IMR-90 (cell line): ENCODE measurements at regions not wholly inside any gene's neighbourhood (a gene's known extent, or its start where the extent isn't known, plus 50 kb on each side); places are given as distances from the start of the nearest gene placed in this dataset.

Experiments used
- ATAC-seq: fragments of 200-7000 bp; cut with Tn5 transposase; 2 replicates; pipeline ENCODE4 v1.9.1; 2020; ENCODE audit warnings: low read depth, mild to moderate bottlenecking, moderate library complexity
- BruUV-seq: library from RNA; stranded (reverse); fragments of 400-500 nt; replicated peaks from 2 replicates; lab custom pipeline; 2021; lab: Mats Ljungman, UMichigan
- CTCF ChIA-PET: fragments of 300-600 bp; formaldehyde crosslinking; extraction: SDS; loops from one replicate; lab custom pipeline; 2021; ENCODE audit warnings: antibody characterized with exemption; lab: Yijun Ruan, JAX
- POLR2A ChIA-PET: fragments of 300-600 bp; sonication (Branson Sonifier 250); formaldehyde crosslinking; loops from one replicate; lab custom pipeline; 2022; ENCODE audit warnings: antibody characterized with exemption; ENCODE audit not compliant: unreplicated experiment; lab: Charles Lee
- DNase-seq: peaks from one replicate; pipeline ENCODE4 v3.0.0; 2013
- H2AFZ ChIP-seq: replicated peaks from 2 replicates; pipeline ENCODE3; 2013; ENCODE audit warnings: low read length, mild to moderate bottlenecking; ENCODE audit not compliant: poor library complexity
- H2AK5ac ChIP-seq: 2 replicates; pipeline ENCODE4 v1.6.1; 2013; ENCODE audit warnings: low read depth, low read length, inconsistent platforms
- H2AK9ac ChIP-seq: replicated peaks from 2 replicates; pipeline ENCODE3; 2013; ENCODE audit warnings: mild to moderate bottlenecking, low read depth, low read length, moderate library complexity; ENCODE audit not compliant: poor library complexity
- H2BK120ac ChIP-seq: 2 replicates; pipeline ENCODE4 v1.6.1; 2013; ENCODE audit warnings: low read depth, low read length, inconsistent platforms
- H2BK15ac ChIP-seq: 3 replicates; pipeline ENCODE4 v1.6.1; 2013; ENCODE audit warnings: low read depth, low read length, inconsistent platforms
- H2BK20ac ChIP-seq: 2 replicates; pipeline ENCODE4 v1.6.1; 2013; ENCODE audit warnings: low read depth, mild to moderate bottlenecking, inconsistent platforms, low read length, moderate library complexity
- H2BK5ac ChIP-seq: 2 replicates; pipeline ENCODE4 v1.6.1; 2013; ENCODE audit warnings: mild to moderate bottlenecking, low read depth, low read length, inconsistent platforms; ENCODE audit not compliant: poor library complexity, severe bottlenecking
- H3K14ac ChIP-seq: replicated peaks from 2 replicates; pipeline ENCODE4 v1.6.1; 2013; ENCODE audit warnings: low read depth, low read length, inconsistent platforms
- H3K18ac ChIP-seq: 2 replicates; pipeline ENCODE4 v1.6.1; 2013; ENCODE audit warnings: low read depth, low read length, control low read depth
- H3K23ac ChIP-seq: 2 replicates; pipeline ENCODE4 v1.6.1; 2013; ENCODE audit warnings: low read depth, low read length, inconsistent platforms
- H3K27ac ChIP-seq: 2 replicates; pipeline ENCODE4 v1.5.1; 2013; ENCODE audit warnings: mild to moderate bottlenecking, control low read depth, low read length; ENCODE audit not compliant: insufficient read depth
- H3K27me3 ChIP-seq: 2 replicates; pipeline ENCODE4 v1.6.1; 2013; ENCODE audit warnings: low read length; ENCODE audit not compliant: control insufficient read depth, insufficient read depth
- H3K36me3 ChIP-seq: 2 replicates; pipeline ENCODE4 v1.6.1; 2013; ENCODE audit warnings: low read length, mixed read lengths; ENCODE audit not compliant: control insufficient read depth, insufficient read depth
- H3K4ac ChIP-seq: 2 replicates; pipeline ENCODE4 v1.6.1; 2013; ENCODE audit warnings: low read depth, low read length, inconsistent platforms
- H3K4me1 ChIP-seq: 2 replicates; pipeline ENCODE4 v1.6.1; 2013; ENCODE audit warnings: low read length, mixed read lengths; ENCODE audit not compliant: control insufficient read depth, insufficient read depth
- H3K4me2 ChIP-seq: 2 replicates; pipeline ENCODE4 v1.6.1; 2013; ENCODE audit warnings: low read depth, mild to moderate bottlenecking, control low read depth, low read length, moderate library complexity
- H3K4me3 ChIP-seq: 2 replicates; pipeline ENCODE4 v1.5.1; 2013; ENCODE audit warnings: low read depth, mild to moderate bottlenecking, control low read depth, low read length, moderate library complexity; ENCODE audit not compliant: insufficient read depth
- H3K56ac ChIP-seq: 2 replicates; pipeline ENCODE4 v1.6.1; 2013; ENCODE audit warnings: low read length, inconsistent platforms; ENCODE audit not compliant: insufficient read depth; ENCODE audit errors: extremely low read depth
- H3K79me1 ChIP-seq, 2 experiments: 2 replicates each; pipeline ENCODE4 v1.6.1; 2013; ENCODE audit warnings: low read length in 2 of 2, inconsistent platforms in 1 of 2, low read depth in 1 of 2
- H3K9ac ChIP-seq: 2 replicates; pipeline ENCODE4 v1.6.1; 2013; ENCODE audit warnings: low read depth, low read length, control low read depth
- H3K9me1 ChIP-seq: 2 replicates; pipeline ENCODE4 v1.6.1; 2013; ENCODE audit warnings: low read length, inconsistent platforms; ENCODE audit not compliant: insufficient read depth
- H3K9me3 ChIP-seq: 2 replicates; pipeline ENCODE4 v1.6.1; 2013; ENCODE audit warnings: low read length; ENCODE audit not compliant: control insufficient read depth, insufficient read depth
- H4K20me1 ChIP-seq: 2 replicates; pipeline ENCODE4 v1.6.1; 2013; ENCODE audit warnings: low read length, inconsistent platforms; ENCODE audit not compliant: insufficient read depth
- H4K5ac ChIP-seq: 2 replicates; pipeline ENCODE4 v1.6.1; 2013; ENCODE audit warnings: mild to moderate bottlenecking, low read depth, low read length, control low read depth
- H4K8ac ChIP-seq, 2 experiments: 2 replicates each; pipeline ENCODE4 v1.6.1; 2013; ENCODE audit warnings: low read depth in 2 of 2, low read length in 2 of 2, control low read depth in 1 of 2, inconsistent platforms in 1 of 2
- H4K91ac ChIP-seq: 2 replicates; pipeline ENCODE4 v1.6.1; 2013; ENCODE audit warnings: low read depth, low read length, inconsistent platforms; ENCODE audit not compliant: insufficient read depth
- CEBPB ChIP-seq: IDR thresholded peaks from 2 replicates; pipeline ENCODE4 v1.6.1; 2012; ENCODE audit warnings: low read depth, low read length, improper control_type of control experiment
- CHD1 ChIP-seq: IDR thresholded peaks from 2 replicates; pipeline ENCODE4 v1.6.1; 2012; ENCODE audit warnings: low read depth, low read length, improper control_type of control experiment
- FOS ChIP-seq: fragments of 150-350 bp; IDR thresholded peaks from 2 replicates; pipeline ENCODE4 v1.6.1; 2016; ENCODE audit warnings: low read depth, low read length
- MAFK ChIP-seq: IDR thresholded peaks from 2 replicates; pipeline ENCODE4 v1.6.1; 2012; ENCODE audit warnings: low read depth, low read length, improper control_type of control experiment
- MAZ ChIP-seq: IDR thresholded peaks from 2 replicates; pipeline ENCODE4 v1.6.1; 2012; ENCODE audit warnings: low read depth, mild to moderate bottlenecking, low read length, improper control_type of control experiment, moderate library complexity, borderline replicate concordance
- MXI1 ChIP-seq: IDR thresholded peaks from 2 replicates; pipeline ENCODE4 v1.6.1; 2012; ENCODE audit warnings: low read depth, mild to moderate bottlenecking, low read length, moderate library complexity, borderline replicate concordance
- NFE2L2 ChIP-seq: fragments of 150-350 bp; IDR thresholded peaks from 2 replicates; pipeline ENCODE4 v1.6.1; 2016; ENCODE audit warnings: low read depth, mild to moderate bottlenecking, low read length
- POLR2A ChIP-seq: IDR thresholded peaks from 2 replicates; pipeline ENCODE4 v1.6.1; 2012; ENCODE audit warnings: mild to moderate bottlenecking, low read depth, low read length
- RAD21 ChIP-seq: IDR thresholded peaks from 2 replicates; pipeline ENCODE4 v1.6.1; 2012; ENCODE audit warnings: low read length, improper control_type of control experiment
- RCOR1 ChIP-seq: IDR thresholded peaks from 2 replicates; pipeline ENCODE4 v1.6.1; 2012; ENCODE audit warnings: mild to moderate bottlenecking, low read length, improper control_type of control experiment; ENCODE audit not compliant: insufficient replicate concordance
- RFX5 ChIP-seq: IDR thresholded peaks from 2 replicates; pipeline ENCODE4 v1.8.0; 2012; ENCODE audit warnings: low read depth, mild to moderate bottlenecking, low read length, moderate library complexity
- SMC3 ChIP-seq: fragments of 150-350 bp; IDR thresholded peaks from 2 replicates; pipeline ENCODE4 v1.6.1; 2016; ENCODE audit warnings: low read depth, mild to moderate bottlenecking, antibody characterized with exemption, low read length, moderate library complexity
- USF2 ChIP-seq: fragments of 150-350 bp; IDR thresholded peaks from 2 replicates; pipeline ENCODE4 v1.6.1; 2017; ENCODE audit warnings: mild to moderate bottlenecking, antibody characterized with exemption, low read length, low read depth
- WGBS, 2 experiments: methylation state at CpG; one replicate each; pipeline versions ENCODE4 v1.1.5 to v1.1.7; 2013; ENCODE audit warnings: missing lambda C conversion rate in 2 of 2; ENCODE audit not compliant: insufficient read length in 1 of 2; ENCODE audit errors: extremely low coverage in 2 of 2; 5-methylcytosine and 5-hydroxymethylcytosine counted together
- dilution Hi-C: fragments of 300-500 bp; cut with HindIII; formaldehyde crosslinking; loops from one replicate; pipeline ENCODE4 v1.14.3; 2018; ENCODE audit warnings: low sequenced_read_pairs; ENCODE audit not compliant: unreplicated experiment
- in situ Hi-C: fragments of 300-500 bp; cut with MboI; formaldehyde crosslinking; loops from 3 replicates; pipeline ENCODE4 v1.14.3; 2019; ENCODE audit warnings: low sequenced_read_pairs, inconsistent platforms, mixed read lengths
- intact Hi-C: fragments of 100-400 bp; cut with micrococcal nuclease; formaldehyde crosslinking; loops from 2 replicates; pipeline ENCODE4 v1.10.0; 2022
- TF ChIP-seq, protein P1 (sequence below): fragments of 150-350 bp; IDR thresholded peaks from 2 replicates; pipeline ENCODE4 v1.6.1; 2016; ENCODE audit warnings: low read depth, mild to moderate bottlenecking, low read length, moderate library complexity, borderline replicate concordance
- TF ChIP-seq, protein P2 (sequence below): conservative IDR thresholded peaks from 2 replicates; pipeline ENCODE4 v1.5.1; 2012; ENCODE audit warnings: mild to moderate bottlenecking, low read depth, low read length, improper control_type of control experiment

DNA sequence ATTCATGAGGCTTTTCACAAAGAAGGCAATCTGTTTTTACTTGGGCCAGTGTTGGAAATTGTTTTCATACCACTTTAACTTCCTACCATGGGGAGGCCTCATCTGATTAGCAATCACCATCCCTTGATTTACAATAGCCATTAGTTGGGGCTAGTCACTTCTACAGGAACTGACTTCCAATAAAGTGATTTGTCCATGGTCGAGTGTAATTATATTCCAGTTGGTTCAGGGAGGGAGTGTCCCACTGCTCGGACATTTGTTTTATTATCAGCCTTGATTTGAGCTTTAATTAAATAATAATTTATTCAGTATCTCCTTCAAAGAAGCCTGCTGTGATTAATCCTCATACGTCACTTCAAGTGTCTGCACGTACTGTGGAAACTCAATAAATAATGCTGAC, 233.9 kb upstream of the CNTNAP5 start:
- Histone ChIP-seq H2BK120ac (no peak overlapping the region), H4K91ac (no peak overlapping the region), H3K4ac (no peak overlapping the region), H3K56ac (no peak overlapping the region), H2BK15ac (no peak overlapping the region), H3K36me3 (no peaks in the 10 kb centered on the region), H3K4me2 (no peak overlapping the region), H3K9ac (no peak overlapping the region), H2AK9ac (no peak overlapping the region), H4K20me1 (no peaks in the 10 kb centered on the region), H4K8ac (no peak overlapping the region), H3K18ac (no peak overlapping the region), H3K27ac (no peak overlapping the region), H3K9me1 (no peaks in the 10 kb centered on the region), H3K4me1 (no peaks in the 10 kb centered on the region), H2BK20ac (no peak overlapping the region), H2AK5ac (no peak overlapping the region), H2AFZ (no peak overlapping the region), H3K27me3 (no peaks in the 10 kb centered on the region), H2BK5ac (no peak overlapping the region), H3K14ac (no peak overlapping the region), H3K9me3 (peaks cover 4% of the 10 kb centered on the region; the same call in 1 of the 2 replicates), H4K5ac (no peak overlapping the region), H3K79me1 (no peaks in the 10 kb centered on the region), H3K23ac (no peak overlapping the region), H3K4me3 (no peak overlapping the region)
- dilution Hi-C loops = no loop called here
- WGBS, 2 experiments = no CpG with 5 or more reads among the region's 4 CpGs
- ATAC-seq (no peak), DNase-seq (no peak)
- intact Hi-C loops = no loop called here
- TF ChIP-seq RAD21 (no peak), SMC3 (no peak), CEBPB (no peak), RFX5 (no peak), USF2 (no peak), RCOR1 (no peak), FOS (no peak), MAZ (no peak), MXI1 (no peak), POLR2A (no peak), CHD1 (no peak), NFE2L2 (no peak), MAFK (no peak)
- TF ChIP-seq, protein P1, sequence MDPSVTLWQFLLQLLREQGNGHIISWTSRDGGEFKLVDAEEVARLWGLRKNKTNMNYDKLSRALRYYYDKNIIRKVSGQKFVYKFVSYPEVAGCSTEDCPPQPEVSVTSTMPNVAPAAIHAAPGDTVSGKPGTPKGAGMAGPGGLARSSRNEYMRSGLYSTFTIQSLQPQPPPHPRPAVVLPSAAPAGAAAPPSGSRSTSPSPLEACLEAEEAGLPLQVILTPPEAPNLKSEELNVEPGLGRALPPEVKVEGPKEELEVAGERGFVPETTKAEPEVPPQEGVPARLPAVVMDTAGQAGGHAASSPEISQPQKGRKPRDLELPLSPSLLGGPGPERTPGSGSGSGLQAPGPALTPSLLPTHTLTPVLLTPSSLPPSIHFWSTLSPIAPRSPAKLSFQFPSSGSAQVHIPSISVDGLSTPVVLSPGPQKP = no peak
- TF ChIP-seq, protein P2, sequence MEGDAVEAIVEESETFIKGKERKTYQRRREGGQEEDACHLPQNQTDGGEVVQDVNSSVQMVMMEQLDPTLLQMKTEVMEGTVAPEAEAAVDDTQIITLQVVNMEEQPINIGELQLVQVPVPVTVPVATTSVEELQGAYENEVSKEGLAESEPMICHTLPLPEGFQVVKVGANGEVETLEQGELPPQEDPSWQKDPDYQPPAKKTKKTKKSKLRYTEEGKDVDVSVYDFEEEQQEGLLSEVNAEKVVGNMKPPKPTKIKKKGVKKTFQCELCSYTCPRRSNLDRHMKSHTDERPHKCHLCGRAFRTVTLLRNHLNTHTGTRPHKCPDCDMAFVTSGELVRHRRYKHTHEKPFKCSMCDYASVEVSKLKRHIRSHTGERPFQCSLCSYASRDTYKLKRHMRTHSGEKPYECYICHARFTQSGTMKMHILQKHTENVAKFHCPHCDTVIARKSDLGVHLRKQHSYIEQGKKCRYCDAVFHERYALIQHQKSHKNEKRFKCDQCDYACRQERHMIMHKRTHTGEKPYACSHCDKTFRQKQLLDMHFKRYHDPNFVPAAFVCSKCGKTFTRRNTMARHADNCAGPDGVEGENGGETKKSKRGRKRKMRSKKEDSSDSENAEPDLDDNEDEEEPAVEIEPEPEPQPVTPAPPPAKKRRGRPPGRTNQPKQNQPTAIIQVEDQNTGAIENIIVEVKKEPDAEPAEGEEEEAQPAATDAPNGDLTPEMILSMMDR = no peak
- POLR2A ChIA-PET = no interaction called here
- CTCF ChIA-PET = no interaction called here
- no TSS peak for BruUV-seq
- in situ Hi-C loops = no loop called here
